Colonic mucosa (tissue), 4 donors: ENCODE measurements at regions not wholly inside any gene's neighbourhood (a gene's known extent, or its start where the extent isn't known, plus 50 kb on each side); places are given as distances from the start of the nearest gene placed in this dataset.

Source experiments
- DNase-seq: peaks from one replicate; pipeline ENCODE4 v3.0.0-alpha.2; 2020
- H3K27ac ChIP-seq: fragments of 200-600 bp; one replicate; pipeline ENCODE4 v1.8.0; 2021
- H3K27me3 ChIP-seq: fragments of 200-600 bp; one replicate; pipeline ENCODE4 v1.8.0; 2021
- H3K36me3 ChIP-seq: fragments of 200-600 bp; one replicate; pipeline ENCODE4 v1.8.0; 2021
- H3K4me1 ChIP-seq: fragments of 200-600 bp; one replicate; pipeline ENCODE4 v1.8.0; 2021; ENCODE audit warnings: mild to moderate bottlenecking
- H3K4me3 ChIP-seq: fragments of 200-600 bp; one replicate; pipeline ENCODE4 v1.8.0; 2021
- H3K9ac ChIP-seq, 2 donors: one replicate each; pipeline ENCODE4 v1.7.0; 2013; ENCODE audit warnings: control low read depth in 2 of 2, low read depth in 2 of 2, low read length in 2 of 2
- H3K9me3 ChIP-seq: fragments of 200-600 bp; one replicate; pipeline ENCODE4 v1.8.0; 2021
- CTCF ChIP-seq: fragments of 200-600 bp; IDR thresholded peaks from one replicate; pipeline ENCODE4 v1.8.0; 2022; ENCODE audit warnings: antibody characterized with exemption, mild to moderate bottlenecking
- intact Hi-C: fragments of 100-400 bp; cut with DNase I; formaldehyde crosslinking; loops from one replicate; pipeline ENCODE4 v1.14.1; 2022
- donor health status: healthy.
- donor health status: DM: no; HTN: no; CAD: no.
- donor health status: DM: no; HTN: no; CAD: no.

DNA sequence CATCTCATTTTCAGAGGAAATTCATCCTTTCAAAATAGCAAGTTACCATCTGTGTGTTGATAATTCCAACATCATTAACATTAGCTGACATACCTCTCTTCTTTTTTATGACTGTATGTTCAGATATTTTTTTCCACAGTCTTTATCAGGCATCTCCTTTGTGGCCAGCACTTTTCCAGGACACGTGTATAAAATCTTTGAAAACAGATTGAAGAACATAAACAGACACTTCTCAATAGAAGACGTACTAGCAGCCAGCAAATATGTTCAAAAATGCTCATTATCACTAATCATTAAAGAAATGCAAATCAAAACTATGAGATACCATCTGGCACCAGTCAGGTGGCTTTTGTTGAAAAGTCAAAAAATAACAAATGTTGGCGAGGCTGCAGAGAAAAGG is 734.3 kb downstream of the SEMA5A start:
- H3K36me3 ChIP-seq: no peaks in the 10 kb centered on the region
- intact Hi-C loops: no loop called here
- H3K27me3 ChIP-seq: no peaks in the 10 kb centered on the region
- no peak overlapping the region for H3K9ac ChIP-seq
- no peak overlapping the region for H3K27ac ChIP-seq
- no peak overlapping the region for H3K4me3 ChIP-seq
- no peak for TF ChIP-seq CTCF
- H3K4me1 ChIP-seq: no peaks in the 10 kb centered on the region
- H3K9me3 ChIP-seq: no peaks in the 10 kb centered on the region
- no peak for DNase-seq

DNA sequence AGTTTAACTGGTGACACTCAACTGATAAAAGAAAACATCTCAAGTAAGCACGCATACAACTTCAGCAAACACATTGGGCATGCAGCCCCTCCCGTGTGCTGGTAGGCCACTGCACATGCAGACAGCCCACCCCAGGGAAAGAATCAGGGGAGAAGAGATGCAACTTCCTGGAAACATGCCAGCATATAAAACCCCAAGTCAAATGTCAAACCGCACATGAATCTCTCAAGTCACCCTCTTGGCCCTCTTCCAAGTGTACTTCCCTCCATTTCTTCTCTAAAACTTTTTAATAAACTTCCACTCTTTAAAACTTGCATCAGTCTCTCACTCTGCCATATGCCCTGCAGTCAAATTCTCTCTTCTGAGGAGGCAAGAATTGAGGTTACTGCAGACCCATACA is 732.7 kb downstream of the SEMA5A start:
- H3K4me1 ChIP-seq: no peaks in the 10 kb centered on the region
- no peak overlapping the region for H3K9ac ChIP-seq
- no peaks in the 10 kb centered on the region for H3K36me3 ChIP-seq
- H3K9me3 ChIP-seq: no peaks in the 10 kb centered on the region
- DNase-seq: no peak
- no peak for TF ChIP-seq CTCF
- no peaks in the 10 kb centered on the region for H3K27me3 ChIP-seq
- intact Hi-C loops: no loop called here
- no peak overlapping the region for H3K27ac ChIP-seq
- no peak overlapping the region for H3K4me3 ChIP-seq

DNA sequence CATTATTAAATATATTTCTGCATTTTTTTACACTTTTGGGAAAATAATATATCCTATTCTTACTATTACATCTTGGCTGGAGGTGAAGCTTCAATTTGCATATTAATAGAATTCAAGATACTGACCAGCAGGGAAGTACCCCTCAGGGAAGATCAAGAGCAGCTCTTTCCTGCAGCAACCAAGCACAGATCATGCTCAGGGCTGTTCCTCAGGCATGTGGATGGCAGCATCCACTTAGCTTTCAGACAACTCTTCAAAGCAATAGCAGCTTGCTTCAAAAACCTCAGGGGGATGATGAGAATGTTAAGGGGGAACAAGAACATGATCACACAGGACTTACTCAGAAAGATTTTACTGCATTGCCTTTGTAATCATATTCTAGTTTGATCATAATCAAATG is 731.8 kb downstream of the SEMA5A start:
- Histone ChIP-seq H3K9me3 (no peaks in the 10 kb centered on the region), H3K36me3 (no peaks in the 10 kb centered on the region), H3K9ac (no peak overlapping the region), H3K4me1 (no peaks in the 10 kb centered on the region), H3K27me3 (no peaks in the 10 kb centered on the region), H3K4me3 (no peak overlapping the region), H3K27ac (no peak overlapping the region)
- intact Hi-C loops: no loop called here
- DNase-seq: no peak
- no peak for TF ChIP-seq CTCF

GRCh38 chr5:8824371-8824770 is 721.5 kb downstream of the SEMA5A start:
- Histone ChIP-seq H3K9ac (no peak overlapping the region), H3K27me3 (no peaks in the 10 kb centered on the region), H3K4me1 (no peaks in the 10 kb centered on the region), H3K4me3 (no peak overlapping the region), H3K27ac (no peak overlapping the region), H3K9me3 (no peaks in the 10 kb centered on the region), H3K36me3 (no peaks in the 10 kb centered on the region)
- no peak for TF ChIP-seq CTCF
- DNase-seq: no peak
- intact Hi-C loops: no loop called here

GRCh38 chr5:8825139-8825757 is 720.6 kb downstream of the SEMA5A start:
- intact Hi-C loops: no loop called here
- Histone ChIP-seq H3K27me3 (no peaks in the 10 kb centered on the region), H3K27ac (no peak overlapping the region), H3K4me3 (no peak overlapping the region), H3K4me1 (no peaks in the 10 kb centered on the region), H3K9ac (no peak overlapping the region), H3K36me3 (no peaks in the 10 kb centered on the region), H3K9me3 (no peaks in the 10 kb centered on the region)
- DNase-seq: no peak
- no peak for TF ChIP-seq CTCF

GRCh38 chr5:8826508-8826907 is 719.4 kb downstream of the SEMA5A start:
- no peak overlapping the region for H3K27ac ChIP-seq
- no peak overlapping the region for H3K4me3 ChIP-seq
- intact Hi-C loops: no loop called here

More at GRCh38 chr5:8826508-8826907, 719.4 kb downstream of the SEMA5A start:
- H3K27me3 ChIP-seq: no peaks in the 10 kb centered on the region
- H3K9me3 ChIP-seq: no peaks in the 10 kb centered on the region
- no peak overlapping the region for H3K9ac ChIP-seq
- H3K4me1 ChIP-seq: no peaks in the 10 kb centered on the region
- DNase-seq: no peak
- no peak for TF ChIP-seq CTCF
- H3K36me3 ChIP-seq: no peaks in the 10 kb centered on the region
